ENCODE measurements at regions not wholly inside any gene's neighbourhood (a gene's known extent, or its start where the extent isn't known, plus 50 kb on each side); places are given as distances from the start of the nearest gene placed in this dataset.

DNA sequence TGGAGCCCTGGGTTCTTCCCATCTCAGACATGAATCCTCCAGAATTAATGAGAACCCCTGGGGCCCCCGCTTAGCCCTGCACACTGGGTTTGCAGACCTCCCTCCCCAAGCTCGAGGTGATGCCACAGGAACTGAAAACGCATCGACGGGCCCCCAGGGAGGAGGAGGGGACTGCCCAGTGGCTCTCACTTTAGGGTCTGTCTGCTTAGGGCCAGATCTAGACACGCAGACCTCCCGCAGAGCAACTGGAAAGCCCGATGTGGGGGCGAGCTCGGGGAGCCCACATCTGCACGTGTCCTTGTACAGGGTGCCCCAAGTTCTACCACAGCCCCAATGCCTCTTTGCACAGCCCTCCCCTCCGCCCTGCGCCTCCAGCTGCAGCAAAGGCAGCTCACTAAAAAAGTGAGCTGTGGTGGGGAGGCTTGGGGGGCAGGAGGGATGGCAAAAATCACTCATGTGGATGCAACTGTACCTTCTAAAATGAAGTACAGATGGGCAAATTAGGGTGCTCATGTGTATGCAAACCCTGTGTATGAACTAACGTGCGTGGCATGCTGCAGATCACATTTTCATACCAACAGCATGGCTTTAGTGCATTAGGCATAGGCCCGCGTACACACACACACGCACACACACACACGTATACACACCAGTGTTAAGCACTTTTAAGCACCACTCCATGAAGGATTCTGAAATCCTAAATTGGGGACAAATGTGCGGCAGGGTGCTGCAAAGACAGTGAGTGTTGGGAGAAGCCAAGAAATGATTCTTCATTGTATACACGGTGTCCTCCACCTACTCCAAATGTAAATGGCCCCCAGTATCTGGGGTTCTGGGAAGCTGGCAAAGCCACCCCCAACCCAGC lies 99.9 kb upstream of the MAP1LC3B2 start:
- no peak overlapping the region for H3K4me3 Mint-ChIP-seq (ENCODE audit: unreplicated experiment)
- H3K4me1 Mint-ChIP-seq (ENCODE audit: low read depth, unreplicated experiment): no peaks in the 10 kb centered on the region
- DNase-seq: no peak
- no peaks in the 10 kb centered on the region for H3K36me3 Mint-ChIP-seq (ENCODE audit: unreplicated experiment)
- H3K9me3 Mint-ChIP-seq (ENCODE audit: unreplicated experiment): peaks cover 2% of the 10 kb centered on the region
- TF ChIP-seq, protein P1, sequence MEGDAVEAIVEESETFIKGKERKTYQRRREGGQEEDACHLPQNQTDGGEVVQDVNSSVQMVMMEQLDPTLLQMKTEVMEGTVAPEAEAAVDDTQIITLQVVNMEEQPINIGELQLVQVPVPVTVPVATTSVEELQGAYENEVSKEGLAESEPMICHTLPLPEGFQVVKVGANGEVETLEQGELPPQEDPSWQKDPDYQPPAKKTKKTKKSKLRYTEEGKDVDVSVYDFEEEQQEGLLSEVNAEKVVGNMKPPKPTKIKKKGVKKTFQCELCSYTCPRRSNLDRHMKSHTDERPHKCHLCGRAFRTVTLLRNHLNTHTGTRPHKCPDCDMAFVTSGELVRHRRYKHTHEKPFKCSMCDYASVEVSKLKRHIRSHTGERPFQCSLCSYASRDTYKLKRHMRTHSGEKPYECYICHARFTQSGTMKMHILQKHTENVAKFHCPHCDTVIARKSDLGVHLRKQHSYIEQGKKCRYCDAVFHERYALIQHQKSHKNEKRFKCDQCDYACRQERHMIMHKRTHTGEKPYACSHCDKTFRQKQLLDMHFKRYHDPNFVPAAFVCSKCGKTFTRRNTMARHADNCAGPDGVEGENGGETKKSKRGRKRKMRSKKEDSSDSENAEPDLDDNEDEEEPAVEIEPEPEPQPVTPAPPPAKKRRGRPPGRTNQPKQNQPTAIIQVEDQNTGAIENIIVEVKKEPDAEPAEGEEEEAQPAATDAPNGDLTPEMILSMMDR (IDR thresholded peaks at IDR 0.05; ENCODE audit: partially characterized antibody, unreplicated experiment): no peak
- H3K27me3 Mint-ChIP-seq (ENCODE audit: unreplicated experiment): peaks cover 7% of the 10 kb centered on the region
- no peak overlapping the region for H3K27ac Mint-ChIP-seq (ENCODE audit: unreplicated experiment)

- Mint-ChIP-seq H3K4me1 (ENCODE audit: low read depth, unreplicated experiment) (no peaks in the 10 kb centered on the region), H3K27me3 (ENCODE audit: unreplicated experiment) (peaks cover 4% of the 10 kb centered on the region), H3K27ac (ENCODE audit: unreplicated experiment) (no peak overlapping the region), H3K9me3 (ENCODE audit: unreplicated experiment) (peaks cover 2% of the 10 kb centered on the region), H3K4me3 (ENCODE audit: unreplicated experiment) (no peak overlapping the region), H3K36me3 (ENCODE audit: unreplicated experiment) (no peaks in the 10 kb centered on the region)
- TF ChIP-seq, protein P1 (IDR thresholded peaks at IDR 0.05; ENCODE audit: partially characterized antibody, unreplicated experiment): no peak
- no peak for DNase-seq
Measured at GRCh38 chr12:116459916-116460663, 99.1 kb upstream of the MAP1LC3B2 start.

- H3K4me1 Mint-ChIP-seq (ENCODE audit: low read depth, unreplicated experiment): no peaks in the 10 kb centered on the region
- TF ChIP-seq, protein P1 (IDR thresholded peaks at IDR 0.05; ENCODE audit: partially characterized antibody, unreplicated experiment): no peak
- H3K4me3 Mint-ChIP-seq (ENCODE audit: unreplicated experiment): no peak overlapping the region
- H3K27ac Mint-ChIP-seq (ENCODE audit: unreplicated experiment): no peak overlapping the region
- DNase-seq: no peak
- peaks cover 2% of the 10 kb centered on the region for H3K9me3 Mint-ChIP-seq (ENCODE audit: unreplicated experiment)
- H3K27me3 Mint-ChIP-seq (ENCODE audit: unreplicated experiment): peaks cover 4% of the 10 kb centered on the region
- no peaks in the 10 kb centered on the region for H3K36me3 Mint-ChIP-seq (ENCODE audit: unreplicated experiment)
Measured at GRCh38 chr12:116461060-116461459, 98.1 kb upstream of the MAP1LC3B2 start.

DNA sequence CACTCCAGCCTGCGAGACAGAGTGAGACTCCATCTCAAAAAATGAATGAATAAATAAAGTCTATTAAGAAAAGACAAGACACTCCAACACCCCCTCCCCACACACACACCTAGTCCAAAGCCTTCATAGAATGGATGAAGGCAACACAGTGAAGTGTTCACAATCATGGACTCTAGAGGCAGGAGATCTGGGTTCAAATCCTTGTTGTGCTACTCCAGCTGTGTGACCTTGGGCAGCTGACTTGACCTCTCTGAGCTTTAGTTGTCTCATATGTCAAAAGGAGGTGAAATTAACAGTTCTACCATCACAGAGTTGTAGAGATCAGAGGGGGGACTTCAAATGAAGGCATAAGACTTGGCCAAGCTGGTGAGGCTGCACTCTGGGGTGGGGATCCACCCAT lies 95.8 kb upstream of the MAP1LC3B2 start:
- no peak overlapping the region for H3K4me3 Mint-ChIP-seq (ENCODE audit: unreplicated experiment)
- H3K4me1 Mint-ChIP-seq (ENCODE audit: low read depth, unreplicated experiment): no peaks in the 10 kb centered on the region
- H3K9me3 Mint-ChIP-seq (ENCODE audit: unreplicated experiment): no peaks in the 10 kb centered on the region
- H3K27ac Mint-ChIP-seq (ENCODE audit: unreplicated experiment): no peak overlapping the region
- peaks cover 4% of the 10 kb centered on the region for H3K27me3 Mint-ChIP-seq (ENCODE audit: unreplicated experiment)
- TF ChIP-seq, protein P1 (IDR thresholded peaks at IDR 0.05; ENCODE audit: partially characterized antibody, unreplicated experiment): no peak
- DNase-seq: no peak
- no peaks in the 10 kb centered on the region for H3K36me3 Mint-ChIP-seq (ENCODE audit: unreplicated experiment)

DNA sequence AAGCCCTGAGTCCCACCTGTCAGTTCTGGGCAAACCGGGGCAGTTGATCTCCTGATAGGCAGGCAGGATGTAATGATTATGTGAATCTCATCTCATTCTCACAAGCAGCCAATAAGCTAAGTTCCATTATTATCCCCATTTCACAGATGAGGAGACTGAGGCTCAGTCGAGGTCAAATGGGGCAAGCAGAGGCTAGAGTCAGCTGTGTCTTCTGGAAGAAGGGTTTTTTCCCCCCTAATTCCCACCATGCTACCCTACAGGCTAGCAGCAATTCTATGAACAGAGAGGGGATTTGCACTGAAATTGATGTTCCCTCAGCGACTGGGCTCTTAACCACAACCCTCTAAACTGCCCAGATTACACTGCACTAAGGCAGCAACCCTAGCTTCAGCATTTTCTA lies 93.8 kb upstream of the MAP1LC3B2 start:
- DNase-seq: no peak
- no peaks in the 10 kb centered on the region for H3K9me3 Mint-ChIP-seq (ENCODE audit: unreplicated experiment)
- H3K36me3 Mint-ChIP-seq (ENCODE audit: unreplicated experiment): no peaks in the 10 kb centered on the region
- H3K27me3 Mint-ChIP-seq (ENCODE audit: unreplicated experiment): peaks cover 1% of the 10 kb centered on the region
- no peak overlapping the region for H3K27ac Mint-ChIP-seq (ENCODE audit: unreplicated experiment)
- no peaks in the 10 kb centered on the region for H3K4me1 Mint-ChIP-seq (ENCODE audit: low read depth, unreplicated experiment)
- TF ChIP-seq, protein P1 (IDR thresholded peaks at IDR 0.05; ENCODE audit: partially characterized antibody, unreplicated experiment): no peak
- H3K4me3 Mint-ChIP-seq (ENCODE audit: unreplicated experiment): no peak overlapping the region

Measured in glutamatergic neuron (in vitro differentiated cells).